K562 (cell line): ENCODE measurements at regions not wholly inside any gene's neighbourhood (a gene's known extent, or its start where the extent isn't known, plus 50 kb on each side); places are given as distances from the start of the nearest gene placed in this dataset.
A peak's percentile ranks its signal among the peaks of the same experiment; 100 is the strongest.

Experiments used
- ADNP ChIP-seq: fragments of 200-800 bp; sonication (Bioruptor generic); IDR thresholded peaks from 2 replicates; pipeline ENCODE4 v1.6.1; 2016; ENCODE audit warnings: missing genetic modification characterization, missing compliant biosample characterization
- BRD9 ChIP-seq: fragments of 450-650 bp; IDR thresholded peaks from 2 replicates; pipeline ENCODE4 v1.6.1; 2018; ENCODE audit warnings: low read depth; ENCODE audit not compliant: partially characterized antibody
- CCNT2 ChIP-seq: IDR thresholded peaks from 2 replicates; pipeline ENCODE4 v1.6.1; 2011; ENCODE audit warnings: borderline replicate concordance, low read depth, mild to moderate bottlenecking, moderate library complexity, mixed read lengths, low read length; ENCODE audit not compliant: insufficient read length; ENCODE audit errors: extremely low read depth
- GATA2 ChIP-seq: sonication (generic); formaldehyde crosslinking; IDR thresholded peaks from 2 replicates; pipeline ENCODE4 v1.4.0; 2020; ENCODE audit warnings: mild to moderate bottlenecking, missing genetic modification reagents
- HDAC3 ChIP-seq: fragments of 450-650 bp; IDR thresholded peaks from 2 replicates; pipeline ENCODE4 v1.6.1; 2018; ENCODE audit warnings: borderline replicate concordance, mild to moderate bottlenecking, moderate library complexity; ENCODE audit not compliant: partially characterized antibody
- L3MBTL2 ChIP-seq: fragments of 450-650 bp; IDR thresholded peaks from 2 replicates; pipeline ENCODE4 v1.6.1; 2016; ENCODE audit warnings: mild to moderate bottlenecking, moderate library complexity
- MAFF ChIP-seq: IDR thresholded peaks from 2 replicates; pipeline ENCODE4 v1.6.1; 2012; ENCODE audit warnings: low read length, improper control_type of control experiment
- NCOA4 ChIP-seq: fragments of 450-650 bp; IDR thresholded peaks from 2 replicates; pipeline ENCODE4 v1.6.1; 2018; ENCODE audit warnings: mild to moderate bottlenecking; ENCODE audit not compliant: partially characterized antibody
- NEUROD1 ChIP-seq: fragments of 150-350 bp; IDR thresholded peaks from 2 replicates; pipeline ENCODE4 v1.6.1; 2014; ENCODE audit warnings: borderline replicate concordance, low read length, low read depth; ENCODE audit not compliant: partially characterized antibody
- NFIC ChIP-seq: fragments of 450-650 bp; IDR thresholded peaks from 2 replicates; pipeline ENCODE4 v1.6.1; 2017; ENCODE audit warnings: mild to moderate bottlenecking, inconsistent platforms
- NR2C2 ChIP-seq, 2 experiments: fragments of 200-800 bp in 1 of 2; sonication (Bioruptor generic) in 1 of 2; sonication (generic) in 1 of 2; formaldehyde crosslinking in 1 of 2; IDR thresholded peaks; 2 replicates each; pipeline versions ENCODE4 v1.6.1 to v1.8.0; 2016 to 2022; ENCODE audit warnings: mild to moderate bottlenecking in 1 of 2, missing compliant biosample characterization in 1 of 2, missing genetic modification characterization in 1 of 2, missing genetic modification reagents in 1 of 2
- SMAD4 ChIP-seq: fragments of 250-450 bp; sonication (Bioruptor Pico); conservative IDR thresholded peaks from 2 replicates; pipeline ENCODE4 v1.8.0; 2021; ENCODE audit warnings: inconsistent platforms, mild to moderate bottlenecking, moderate library complexity
- SMARCE1 ChIP-seq: fragments of 450-650 bp; IDR thresholded peaks from 2 replicates; pipeline ENCODE4 v1.7.1; 2016; ENCODE audit warnings: mild to moderate bottlenecking
- SP1 ChIP-seq: sonication (generic); formaldehyde crosslinking; IDR thresholded peaks from 2 replicates; pipeline ENCODE4 v1.8.1; 2022; ENCODE audit warnings: mild to moderate bottlenecking, missing genetic modification reagents
- STAT5A ChIP-seq: IDR thresholded peaks from 2 replicates; pipeline ENCODE4 v1.6.1; 2012; ENCODE audit warnings: low read length, inconsistent platforms, borderline replicate concordance
- TGIF2 ChIP-seq: sonication (generic); formaldehyde crosslinking; IDR thresholded peaks from 2 replicates; pipeline ENCODE4 v1.8.1; 2022; ENCODE audit warnings: mild to moderate bottlenecking, missing genetic modification reagents, moderate library complexity
- ZNF175 ChIP-seq: fragments of 200-800 bp; sonication (Bioruptor generic); IDR thresholded peaks from 2 replicates; pipeline ENCODE4 v1.6.1; 2016; ENCODE audit warnings: low read depth, mild to moderate bottlenecking, missing genetic modification characterization, missing compliant biosample characterization
- TF ChIP-seq, protein P1 (sequence below): sonication (generic); formaldehyde crosslinking; IDR thresholded peaks from 2 replicates; pipeline ENCODE4 v1.8.1; 2023; ENCODE audit warnings: mild to moderate bottlenecking, missing genetic modification reagents
- TF ChIP-seq, protein P2 (sequence below): fragments of 450-650 bp; IDR thresholded peaks from 2 replicates; pipeline ENCODE4 v1.6.1; 2016
- TF ChIP-seq, protein P3 (sequence below): fragments of 450-650 bp; IDR thresholded peaks from 2 replicates; pipeline ENCODE4 v1.6.1; 2016; ENCODE audit warnings: low read depth, mild to moderate bottlenecking, moderate library complexity
- TF ChIP-seq, protein P4 (sequence below): IDR thresholded peaks from 2 replicates; pipeline ENCODE4 v1.6.1; 2014; ENCODE audit warnings: antibody characterized with exemption
- TF ChIP-seq, protein P5 (sequence below): fragments of 450-650 bp; formaldehyde crosslinking; IDR thresholded peaks from 2 replicates; pipeline ENCODE4 v1.4.0; 2022; ENCODE audit warnings: mild to moderate bottlenecking, moderate library complexity

DNA sequence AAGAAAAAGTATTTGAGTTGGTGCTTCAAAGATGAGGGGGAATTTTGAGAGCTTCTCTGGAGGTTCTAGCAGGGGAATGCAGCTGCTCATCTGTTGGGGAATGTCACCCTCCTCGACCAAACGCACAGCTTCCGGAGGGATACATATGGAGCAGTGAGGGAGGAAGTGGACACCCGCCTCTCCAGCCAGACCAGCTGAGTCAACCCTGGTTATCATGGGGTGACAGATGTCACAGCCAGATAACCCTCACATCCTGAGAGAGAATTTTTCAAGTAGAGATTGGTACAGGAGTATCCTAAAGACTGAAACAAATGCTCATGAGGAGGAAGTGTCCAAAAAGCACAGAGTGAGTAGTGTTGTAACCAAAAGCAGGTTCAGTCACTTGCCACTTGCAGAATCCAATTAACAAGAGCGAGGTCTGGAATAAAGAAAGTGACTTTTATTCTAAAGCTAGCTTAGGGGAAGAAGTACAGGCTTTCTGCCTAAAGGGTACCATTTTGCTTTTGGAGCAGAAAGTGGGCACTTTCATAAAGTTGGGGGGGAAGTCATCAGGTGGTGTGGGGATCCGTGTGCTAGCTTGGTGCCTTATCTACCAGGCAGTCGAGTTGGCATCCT is 395.2 kb downstream of the RAD51AP2 start (continued):
- TF ChIP-seq, protein P1, sequence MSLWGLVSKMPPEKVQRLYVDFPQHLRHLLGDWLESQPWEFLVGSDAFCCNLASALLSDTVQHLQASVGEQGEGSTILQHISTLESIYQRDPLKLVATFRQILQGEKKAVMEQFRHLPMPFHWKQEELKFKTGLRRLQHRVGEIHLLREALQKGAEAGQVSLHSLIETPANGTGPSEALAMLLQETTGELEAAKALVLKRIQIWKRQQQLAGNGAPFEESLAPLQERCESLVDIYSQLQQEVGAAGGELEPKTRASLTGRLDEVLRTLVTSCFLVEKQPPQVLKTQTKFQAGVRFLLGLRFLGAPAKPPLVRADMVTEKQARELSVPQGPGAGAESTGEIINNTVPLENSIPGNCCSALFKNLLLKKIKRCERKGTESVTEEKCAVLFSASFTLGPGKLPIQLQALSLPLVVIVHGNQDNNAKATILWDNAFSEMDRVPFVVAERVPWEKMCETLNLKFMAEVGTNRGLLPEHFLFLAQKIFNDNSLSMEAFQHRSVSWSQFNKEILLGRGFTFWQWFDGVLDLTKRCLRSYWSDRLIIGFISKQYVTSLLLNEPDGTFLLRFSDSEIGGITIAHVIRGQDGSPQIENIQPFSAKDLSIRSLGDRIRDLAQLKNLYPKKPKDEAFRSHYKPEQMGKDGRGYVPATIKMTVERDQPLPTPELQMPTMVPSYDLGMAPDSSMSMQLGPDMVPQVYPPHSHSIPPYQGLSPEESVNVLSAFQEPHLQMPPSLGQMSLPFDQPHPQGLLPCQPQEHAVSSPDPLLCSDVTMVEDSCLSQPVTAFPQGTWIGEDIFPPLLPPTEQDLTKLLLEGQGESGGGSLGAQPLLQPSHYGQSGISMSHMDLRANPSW (CRISPR knock-in tag): no peak
- TF ChIP-seq GATA2 (CRISPR knock-in tag) (peak; percentile 81), SMAD4 (CRISPR knock-in tag) (peak; percentile 78), MAFF (no peak), CCNT2 (peak; percentile 89), NCOA4 (no peak), NR2C2 (CRISPR knock-in tag; IDR thresholded peaks at IDR 0.05) (no peak), NR2C2 (tag; IDR thresholded peaks at IDR 0.05) (0 out of 2 replicates have a peak, but pooled peaks have one; percentile 38), NFIC (peak; percentile 76), HDAC3 (peak; percentile 68), ADNP (tag) (0 out of 2 replicates have a peak, but pooled peaks have one; percentile 61), SMARCE1 (peak; percentile 99), ZNF175 (CRISPR knock-in tag) (peak; percentile 82), NEUROD1 (peak; percentile 88), L3MBTL2 (peak; percentile 63), TGIF2 (CRISPR knock-in tag) (no peak), STAT5A (peak; percentile 82; the same call in 1 of the 2 replicates), SP1 (CRISPR knock-in tag) (peak; percentile 33; the same call in 1 of the 2 replicates), BRD9 (no peak)
- TF ChIP-seq, protein P2, sequence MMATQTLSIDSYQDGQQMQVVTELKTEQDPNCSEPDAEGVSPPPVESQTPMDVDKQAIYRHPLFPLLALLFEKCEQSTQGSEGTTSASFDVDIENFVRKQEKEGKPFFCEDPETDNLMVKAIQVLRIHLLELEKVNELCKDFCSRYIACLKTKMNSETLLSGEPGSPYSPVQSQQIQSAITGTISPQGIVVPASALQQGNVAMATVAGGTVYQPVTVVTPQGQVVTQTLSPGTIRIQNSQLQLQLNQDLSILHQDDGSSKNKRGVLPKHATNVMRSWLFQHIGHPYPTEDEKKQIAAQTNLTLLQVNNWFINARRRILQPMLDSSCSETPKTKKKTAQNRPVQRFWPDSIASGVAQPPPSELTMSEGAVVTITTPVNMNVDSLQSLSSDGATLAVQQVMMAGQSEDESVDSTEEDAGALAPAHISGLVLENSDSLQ: peak; percentile 70
- TF ChIP-seq, protein P3, sequence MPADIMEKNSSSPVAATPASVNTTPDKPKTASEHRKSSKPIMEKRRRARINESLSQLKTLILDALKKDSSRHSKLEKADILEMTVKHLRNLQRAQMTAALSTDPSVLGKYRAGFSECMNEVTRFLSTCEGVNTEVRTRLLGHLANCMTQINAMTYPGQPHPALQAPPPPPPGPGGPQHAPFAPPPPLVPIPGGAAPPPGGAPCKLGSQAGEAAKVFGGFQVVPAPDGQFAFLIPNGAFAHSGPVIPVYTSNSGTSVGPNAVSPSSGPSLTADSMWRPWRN: peak; percentile 69
- TF ChIP-seq, protein P4, sequence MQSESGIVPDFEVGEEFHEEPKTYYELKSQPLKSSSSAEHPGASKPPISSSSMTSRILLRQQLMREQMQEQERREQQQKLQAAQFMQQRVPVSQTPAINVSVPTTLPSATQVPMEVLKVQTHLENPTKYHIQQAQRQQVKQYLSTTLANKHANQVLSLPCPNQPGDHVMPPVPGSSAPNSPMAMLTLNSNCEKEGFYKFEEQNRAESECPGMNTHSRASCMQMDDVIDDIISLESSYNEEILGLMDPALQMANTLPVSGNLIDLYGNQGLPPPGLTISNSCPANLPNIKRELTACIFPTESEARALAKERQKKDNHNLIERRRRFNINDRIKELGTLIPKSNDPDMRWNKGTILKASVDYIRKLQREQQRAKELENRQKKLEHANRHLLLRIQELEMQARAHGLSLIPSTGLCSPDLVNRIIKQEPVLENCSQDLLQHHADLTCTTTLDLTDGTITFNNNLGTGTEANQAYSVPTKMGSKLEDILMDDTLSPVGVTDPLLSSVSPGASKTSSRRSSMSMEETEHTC: 0 out of 2 replicates have a peak, but pooled peaks have one; percentile 34
- TF ChIP-seq, protein P5, sequence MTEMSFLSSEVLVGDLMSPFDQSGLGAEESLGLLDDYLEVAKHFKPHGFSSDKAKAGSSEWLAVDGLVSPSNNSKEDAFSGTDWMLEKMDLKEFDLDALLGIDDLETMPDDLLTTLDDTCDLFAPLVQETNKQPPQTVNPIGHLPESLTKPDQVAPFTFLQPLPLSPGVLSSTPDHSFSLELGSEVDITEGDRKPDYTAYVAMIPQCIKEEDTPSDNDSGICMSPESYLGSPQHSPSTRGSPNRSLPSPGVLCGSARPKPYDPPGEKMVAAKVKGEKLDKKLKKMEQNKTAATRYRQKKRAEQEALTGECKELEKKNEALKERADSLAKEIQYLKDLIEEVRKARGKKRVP (CRISPR knock-in tag): 0 out of 2 replicates have a peak, but pooled peaks have one; percentile 40
